ENCODE measurements at regions not wholly inside any gene's neighbourhood (a gene's known extent, or its start where the extent isn't known, plus 50 kb on each side); places are given as distances from the start of the nearest gene placed in this dataset.

GRCh38 chr2:139992711-139993345 is 1212.6 kb upstream of the NXPH2 start:
- H3K27ac ChIP-seq: no peak overlapping the region
- ATAC-seq: no peak
- H3K4me1 ChIP-seq: no peaks in the 10 kb centered on the region
- H3K9me3 ChIP-seq: no peaks in the 10 kb centered on the region
- 86 to 100% methylated on average over 1 of the region's 6 CpGs for WGBS, 2 donors (ENCODE audit: low coverage in 1 of 2)
- no peaks in the 10 kb centered on the region for H3K27me3 ChIP-seq
- H3K36me3 ChIP-seq: no peaks in the 10 kb centered on the region
- no peak overlapping the region for H3K4me3 ChIP-seq
- TF ChIP-seq CTCF (IDR thresholded peaks at IDR 0.05) (no peak), POLR2AphosphoS5 (IDR thresholded peaks at IDR 0.05) (no peak), POLR2A (IDR thresholded peaks at IDR 0.05) (no peak), EP300 (IDR thresholded peaks at IDR 0.05) (no peak)

GRCh38 chr2:139992078-139992477 is 1211.9 kb upstream of the NXPH2 start:
- Histone ChIP-seq H3K4me3 (no peak overlapping the region), H3K9me3 (no peaks in the 10 kb centered on the region), H3K36me3 (no peaks in the 10 kb centered on the region), H3K27me3 (no peaks in the 10 kb centered on the region), H3K4me1 (no peaks in the 10 kb centered on the region), H3K27ac (no peak overlapping the region)
- no peak for TF ChIP-seq CTCF (IDR thresholded peaks at IDR 0.05)
- no peak for TF ChIP-seq POLR2AphosphoS5 (IDR thresholded peaks at IDR 0.05)
- TF ChIP-seq POLR2A (IDR thresholded peaks at IDR 0.05): no peak
- TF ChIP-seq EP300 (IDR thresholded peaks at IDR 0.05): no peak
- 100% methylated on average over 1 of the region's 6 CpGs; no CpG with 5 or more reads in 1 of the 2 donors for WGBS, 2 donors (ENCODE audit: low coverage in 1 of 2)
- no peak for ATAC-seq

- WGBS, 2 donors (ENCODE audit: low coverage in 1 of 2): 93 to 100% methylated on average over 3 to 4 of the region's 40 CpGs
- ATAC-seq: no peak
- no peak for TF ChIP-seq POLR2A (IDR thresholded peaks at IDR 0.05)
- TF ChIP-seq POLR2AphosphoS5 (IDR thresholded peaks at IDR 0.05): no peak
- TF ChIP-seq EP300 (IDR thresholded peaks at IDR 0.05): no peak
- TF ChIP-seq CTCF (IDR thresholded peaks at IDR 0.05): no peak
- no peak overlapping the region for H3K4me3 ChIP-seq
- H3K36me3 ChIP-seq: no peaks in the 10 kb centered on the region
- H3K27me3 ChIP-seq: no peaks in the 10 kb centered on the region
- no peak overlapping the region for H3K27ac ChIP-seq
- H3K9me3 ChIP-seq: no peaks in the 10 kb centered on the region
- H3K4me1 ChIP-seq: no peaks in the 10 kb centered on the region
These were observed 1210.6 kb upstream of the NXPH2 start for GRCh38 chr2:139990646-139991335.

GRCh38 chr2:139969323-139969722 is 1189.1 kb upstream of the NXPH2 start:
- 56% methylated on average over 3 of the region's 3 CpGs; no CpG with 5 or more reads in 1 of the 2 donors for WGBS, 2 donors (ENCODE audit: low coverage in 1 of 2)
- Histone ChIP-seq H3K4me1 (no peaks in the 10 kb centered on the region), H3K27me3 (no peaks in the 10 kb centered on the region), H3K4me3 (no peak overlapping the region), H3K9me3 (peaks cover 0 to 14% (median 0%) of the 10 kb centered on the region in 3 donors), H3K27ac (no peak overlapping the region), H3K36me3 (no peaks in the 10 kb centered on the region)
- no peak for TF ChIP-seq CTCF (IDR thresholded peaks at IDR 0.05)
- ATAC-seq: no peak

- no peaks in the 10 kb centered on the region for H3K27me3 ChIP-seq
- no peaks in the 10 kb centered on the region for H3K4me1 ChIP-seq
- WGBS, 2 donors (ENCODE audit: low coverage in 1 of 2): 79 to 80% methylated on average over 5 of the region's 5 CpGs
- no peak overlapping the region for H3K4me3 ChIP-seq
- peaks cover 0 to 9% (median 0%) of the 10 kb centered on the region in 3 donors for H3K9me3 ChIP-seq
- no peak overlapping the region for H3K27ac ChIP-seq
- no peaks in the 10 kb centered on the region for H3K36me3 ChIP-seq
- TF ChIP-seq EP300 (IDR thresholded peaks at IDR 0.05) (no peak), CTCF (IDR thresholded peaks at IDR 0.05) (no peak), POLR2A (IDR thresholded peaks at IDR 0.05) (no peak), POLR2AphosphoS5 (IDR thresholded peaks at IDR 0.05) (no peak)
- ATAC-seq: no peak
These were observed 1188.4 kb upstream of the NXPH2 start for GRCh38 chr2:139968588-139968987.

Measured in gastroesophageal sphincter (tissue), 4 donors.